Choroid plexus epithelial cell (primary cell): ENCODE measurements at regions not wholly inside any gene's neighbourhood (a gene's known extent, or its start where the extent isn't known, plus 50 kb on each side); places are given as distances from the start of the nearest gene placed in this dataset.

Experiments
- DNase-seq: peaks from one replicate; pipeline ENCODE4 v3.0.0-alpha.2; 2010; ENCODE audit warnings: low read depth
- H3K4me3 ChIP-seq: 2 replicates; pipeline ENCODE4 v1.5.1; 2011; ENCODE audit warnings: low read depth, mild to moderate bottlenecking, control low read depth, low read length, moderate library complexity
- CTCF ChIP-seq: conservative IDR thresholded peaks from 2 replicates; pipeline ENCODE4 v1.5.1; 2011; ENCODE audit warnings: low read depth, mild to moderate bottlenecking, control low read depth, inconsistent platforms, low read length, moderate library complexity

- DNase-seq = no peak
- no peak for TF ChIP-seq CTCF
- H3K4me3 ChIP-seq = no peak overlapping the region
Observed at GRCh38 chr2:21307037-21307436, 183.3 kb downstream of the TDRD15 start.

- no peak overlapping the region for H3K4me3 ChIP-seq
- no peak for TF ChIP-seq CTCF
- peak; percentile 1 for DNase-seq
Observed at GRCh38 chr2:21310493-21310892, 186.7 kb downstream of the TDRD15 start.

GRCh38 chr2:21314322-21314835, 190.6 kb downstream of the TDRD15 start:
- DNase-seq = no peak

GRCh38 chr2:21317131-21317530, 193.4 kb downstream of the TDRD15 start:
- peak; percentile 48 for DNase-seq
- peak; percentile 54 for TF ChIP-seq CTCF
- H3K4me3 ChIP-seq = no peak overlapping the region

More at GRCh38 chr2:21314322-21314835, 190.6 kb downstream of the TDRD15 start:
- no peak overlapping the region for H3K4me3 ChIP-seq
- no peak for TF ChIP-seq CTCF

GRCh38 chr2:21318263-21318662, 194.5 kb downstream of the TDRD15 start:
- no peak for TF ChIP-seq CTCF
- DNase-seq = no peak
- no peak overlapping the region for H3K4me3 ChIP-seq

- H3K4me3 ChIP-seq = no peak overlapping the region
Observed at GRCh38 chr2:21326152-21326551, 202.4 kb downstream of the TDRD15 start.

More at GRCh38 chr2:21326152-21326551, 202.4 kb downstream of the TDRD15 start:
- no peak for TF ChIP-seq CTCF
- DNase-seq = no peak
